Myocyte (in vitro differentiated cells): ENCODE measurements at regions not wholly inside any gene's neighbourhood (a gene's known extent, or its start where the extent isn't known, plus 50 kb on each side); places are given as distances from the start of the nearest gene placed in this dataset.

Source experiments
- DNase-seq: peaks from one replicate; pipeline ENCODE4 v3.0.0-alpha.2; 2012; ENCODE audit warnings: low read depth

- no peak for DNase-seq
Measured at GRCh38 chr6:76702187-76702586, 629.7 kb upstream of the IMPG1 start.

GRCh38 chr6:76701610-76702009 lies 629.1 kb upstream of the IMPG1 start:
- DNase-seq, result peak; percentile 33

- peak; percentile 29 for DNase-seq
Measured at GRCh38 chr6:76697585-76697984, 625.1 kb upstream of the IMPG1 start.

GRCh38 chr6:76694795-76695194 lies 622.3 kb upstream of the IMPG1 start:
- peak; percentile 20 for DNase-seq

- DNase-seq, result no peak
Measured at GRCh38 chr6:76684875-76685274, 612.4 kb upstream of the IMPG1 start.

- no peak for DNase-seq
Measured at GRCh38 chr6:76683985-76684384, 611.5 kb upstream of the IMPG1 start.

- peak; percentile 31 for DNase-seq
Measured at GRCh38 chr6:76682842-76683241, 610.4 kb upstream of the IMPG1 start.

- DNase-seq, result peak; percentile 39
Measured at GRCh38 chr6:76681781-76682180, 609.3 kb upstream of the IMPG1 start.

GRCh38 chr6:76677017-76677416 lies 604.6 kb upstream of the IMPG1 start:
- no peak for DNase-seq

GRCh38 chr6:76671751-76672150 lies 599.3 kb upstream of the IMPG1 start:
- DNase-seq, result no peak

GRCh38 chr6:76644231-76644630 lies 571.8 kb upstream of the IMPG1 start:
- no peak for DNase-seq

- DNase-seq, result no peak
Measured at GRCh38 chr6:76639941-76640340, 567.5 kb upstream of the IMPG1 start.

GRCh38 chr6:76634695-76635094 lies 562.2 kb upstream of the IMPG1 start:
- DNase-seq, result no peak

GRCh38 chr6:76633259-76633658 lies 560.8 kb upstream of the IMPG1 start:
- DNase-seq, result peak; percentile 7

- DNase-seq, result no peak
Measured at GRCh38 chr6:76631622-76632021, 559.2 kb upstream of the IMPG1 start.

GRCh38 chr6:76615395-76615794 lies 542.9 kb upstream of the IMPG1 start:
- no peak for DNase-seq

GRCh38 chr6:76612954-76613353 lies 540.5 kb upstream of the IMPG1 start:
- no peak for DNase-seq

GRCh38 chr6:76609160-76609559 lies 536.7 kb upstream of the IMPG1 start:
- no peak for DNase-seq

GRCh38 chr6:76594109-76594508 lies 521.6 kb upstream of the IMPG1 start:
- DNase-seq, result no peak

GRCh38 chr6:76593668-76594067 lies 521.2 kb upstream of the IMPG1 start:
- DNase-seq, result no peak

- DNase-seq, result no peak
Measured at GRCh38 chr6:76592566-76592965, 520.1 kb upstream of the IMPG1 start.

- DNase-seq, result no peak
Measured at GRCh38 chr6:76587271-76587670, 514.8 kb upstream of the IMPG1 start.

GRCh38 chr6:76584121-76584520 lies 511.7 kb upstream of the IMPG1 start:
- DNase-seq, result no peak

- no peak for DNase-seq
Measured at GRCh38 chr6:76578746-76579145, 506.3 kb upstream of the IMPG1 start.
